K562 (cell line): ENCODE measurements at regions not wholly inside any gene's neighbourhood (a gene's known extent, or its start where the extent isn't known, plus 50 kb on each side); places are given as distances from the start of the nearest gene placed in this dataset.
"Not testable (repeated sequence)": the region's sequence is repeated elsewhere in the genome, so short reads cannot be mapped to it uniquely, and the experiment has no call there.

Experiments used
- ATF6 ChIP-seq: sonication (generic); formaldehyde crosslinking; IDR thresholded peaks from 2 replicates; pipeline ENCODE4 v1.4.0; 2020; ENCODE audit warnings: mild to moderate bottlenecking, missing genetic modification reagents
- CTCF ChIP-seq, 3 experiments: IDR thresholded peaks in 2 of 3; conservative IDR thresholded peaks in 1 of 3; 2 replicates each; pipeline ENCODE4 v1.5.1; 2011 to 2012; ENCODE audit warnings: low read length in 3 of 3, mild to moderate bottlenecking in 3 of 3, control low read depth in 2 of 3, improper control_type of control experiment in 1 of 3, inconsistent platforms in 1 of 3, low read depth in 1 of 3, mixed read lengths in 1 of 3, moderate library complexity in 1 of 3; ENCODE audit not compliant: insufficient read depth in 2 of 3
- CUX1 ChIP-seq: fragments of 200-800 bp; sonication (Bioruptor generic); IDR thresholded peaks from 2 replicates; pipeline ENCODE4 v1.6.1; 2016; ENCODE audit warnings: missing genetic modification characterization, missing compliant biosample characterization
- HDAC3 ChIP-seq: fragments of 450-650 bp; IDR thresholded peaks from 2 replicates; pipeline ENCODE4 v1.6.1; 2018; ENCODE audit warnings: borderline replicate concordance, mild to moderate bottlenecking, moderate library complexity; ENCODE audit not compliant: partially characterized antibody
- LCOR ChIP-seq: sonication (generic); formaldehyde crosslinking; IDR thresholded peaks from 2 replicates; pipeline ENCODE4 v1.8.0; 2022; ENCODE audit warnings: mild to moderate bottlenecking, missing genetic modification reagents
- MGA ChIP-seq: fragments of 450-650 bp; IDR thresholded peaks from 2 replicates; pipeline ENCODE4 v1.6.1; 2016; ENCODE audit warnings: mild to moderate bottlenecking, moderate library complexity
- MXI1 ChIP-seq: IDR thresholded peaks from 2 replicates; pipeline ENCODE4 v1.6.1; 2011; ENCODE audit warnings: low read depth, mild to moderate bottlenecking, improper control_type of control experiment, low read length
- POLR2A ChIP-seq: fragments of 450-650 bp; conservative IDR thresholded peaks from 2 replicates; pipeline ENCODE4 v1.6.1; 2016
- ZKSCAN1 ChIP-seq: fragments of 150-350 bp; IDR thresholded peaks from 2 replicates; pipeline ENCODE4 v1.6.1; 2016; ENCODE audit warnings: low read depth, low read length
- ZKSCAN3 ChIP-seq: fragments of 250-450 bp; sonication (Bioruptor Pico); IDR thresholded peaks from 2 replicates; pipeline ENCODE4 v1.4.0; 2020
- ZNF263 ChIP-seq: sonication (generic); formaldehyde crosslinking; IDR thresholded peaks from 2 replicates; pipeline ENCODE4 v1.8.0; 2022; ENCODE audit warnings: mild to moderate bottlenecking, missing genetic modification reagents, borderline replicate concordance

GRCh38 chr21:5251866-5252265, 5269.5 kb upstream of the TPTE start:
- not testable (repeated sequence) for TF ChIP-seq ATF6; POLR2A; LCOR (CRISPR knock-in tag); MGA; ZKSCAN1; ZKSCAN3 (CRISPR knock-in tag); HDAC3; CTCF (IDR thresholded peaks at IDR 0.05 in 2 of 3, conservative IDR thresholded peaks at IDR 0.05 in 1 of 3; ENCODE audit: insufficient read depth in 2 of 3, low read depth in 1 of 3, low read length in 3 of 3); CUX1 (CRISPR knock-in tag); ZNF263 (CRISPR knock-in tag); MXI1
